ENCODE measurements at regions not wholly inside any gene's neighbourhood (a gene's known extent, or its start where the extent isn't known, plus 50 kb on each side); places are given as distances from the start of the nearest gene placed in this dataset.

DNA sequence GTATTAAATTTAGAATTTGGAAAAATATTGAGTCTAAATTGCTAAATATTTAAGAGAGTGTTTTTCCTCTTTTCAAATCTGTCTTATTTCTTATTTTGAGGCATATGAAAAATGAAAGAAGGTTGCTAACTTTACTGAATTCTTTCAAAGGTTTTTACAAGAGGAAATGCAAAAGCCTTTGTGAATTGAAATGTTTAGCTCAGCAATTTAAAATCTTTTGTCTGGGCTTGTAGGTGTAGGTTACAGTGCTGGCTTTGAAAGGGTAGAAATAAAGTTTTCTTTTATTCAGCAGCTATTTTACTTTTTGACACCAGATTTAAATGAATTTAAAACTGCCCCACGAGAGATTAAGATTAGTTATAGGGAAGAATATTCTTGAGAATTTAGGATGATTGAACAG, 192.0 kb downstream of the CDH7 start:
- TF ChIP-seq POLR2AphosphoS5 (IDR thresholded peaks at IDR 0.05) (no peak), POLR2A (IDR thresholded peaks at IDR 0.05) (no peak)
- TF ChIP-seq, protein P1, sequence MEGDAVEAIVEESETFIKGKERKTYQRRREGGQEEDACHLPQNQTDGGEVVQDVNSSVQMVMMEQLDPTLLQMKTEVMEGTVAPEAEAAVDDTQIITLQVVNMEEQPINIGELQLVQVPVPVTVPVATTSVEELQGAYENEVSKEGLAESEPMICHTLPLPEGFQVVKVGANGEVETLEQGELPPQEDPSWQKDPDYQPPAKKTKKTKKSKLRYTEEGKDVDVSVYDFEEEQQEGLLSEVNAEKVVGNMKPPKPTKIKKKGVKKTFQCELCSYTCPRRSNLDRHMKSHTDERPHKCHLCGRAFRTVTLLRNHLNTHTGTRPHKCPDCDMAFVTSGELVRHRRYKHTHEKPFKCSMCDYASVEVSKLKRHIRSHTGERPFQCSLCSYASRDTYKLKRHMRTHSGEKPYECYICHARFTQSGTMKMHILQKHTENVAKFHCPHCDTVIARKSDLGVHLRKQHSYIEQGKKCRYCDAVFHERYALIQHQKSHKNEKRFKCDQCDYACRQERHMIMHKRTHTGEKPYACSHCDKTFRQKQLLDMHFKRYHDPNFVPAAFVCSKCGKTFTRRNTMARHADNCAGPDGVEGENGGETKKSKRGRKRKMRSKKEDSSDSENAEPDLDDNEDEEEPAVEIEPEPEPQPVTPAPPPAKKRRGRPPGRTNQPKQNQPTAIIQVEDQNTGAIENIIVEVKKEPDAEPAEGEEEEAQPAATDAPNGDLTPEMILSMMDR (IDR thresholded peaks at IDR 0.05) = no peak
